Lung (tissue), 11 donors: ENCODE measurements at regions not wholly inside any gene's neighbourhood (a gene's known extent, or its start where the extent isn't known, plus 50 kb on each side); places are given as distances from the start of the nearest gene placed in this dataset.

Experiments used
- ATAC-seq: fragments of 200-7000 bp; cut with Tn5 transposase; one replicate; pipeline ENCODE4 v1.9.1; 2020; ENCODE audit warnings: moderate number of reproducible peaks; ENCODE audit not compliant: insufficient read depth, low FRiP score
- DNase-seq, 3 donors: peaks; one replicate each; pipeline ENCODE4 v3.0.0-alpha.2; 2013 to 2017
- H3K27ac ChIP-seq, 2 donors: one replicate each; pipeline ENCODE4 v1.5.1; 2013; ENCODE audit warnings: mild to moderate bottlenecking in 2 of 2, moderate library complexity in 2 of 2, control low read depth in 1 of 2, inconsistent platforms in 1 of 2, low read depth in 1 of 2, low read length in 1 of 2
- H3K27me3 ChIP-seq, 3 donors: one replicate each; pipeline ENCODE4 v1.5.1; 2013; ENCODE audit warnings: low read length in 2 of 3; ENCODE audit not compliant: control insufficient read depth in 3 of 3, insufficient read depth in 3 of 3
- H3K36me3 ChIP-seq, 4 donors: one replicate each; pipeline ENCODE4 v1.5.1; 2013; ENCODE audit warnings: low read length in 4 of 4, mild to moderate bottlenecking in 1 of 4, moderate library complexity in 1 of 4; ENCODE audit not compliant: control insufficient read depth in 4 of 4, insufficient read depth in 4 of 4
- H3K4me1 ChIP-seq, 5 donors: one replicate each; pipeline ENCODE4 v1.5.1; 2013; ENCODE audit warnings: low read length in 5 of 5, mild to moderate bottlenecking in 2 of 5, moderate library complexity in 1 of 5; ENCODE audit not compliant: control insufficient read depth in 5 of 5, insufficient read depth in 5 of 5
- H3K4me3 ChIP-seq: one replicate; pipeline ENCODE4 v1.5.1; 2013; ENCODE audit warnings: mild to moderate bottlenecking, control low read depth, moderate library complexity
- H3K9ac ChIP-seq, 2 donors: one replicate each; pipeline ENCODE4 v1.5.1; 2013; ENCODE audit warnings: low read length in 2 of 2, control low read depth in 1 of 2; ENCODE audit not compliant: insufficient read depth in 1 of 2
- H3K9me3 ChIP-seq, 4 donors: one replicate each; pipeline ENCODE4 v1.5.1; 2013; ENCODE audit warnings: low read length in 3 of 4, mild to moderate bottlenecking in 1 of 4, moderate library complexity in 1 of 4; ENCODE audit not compliant: control insufficient read depth in 4 of 4, insufficient read depth in 3 of 4
- CTCF ChIP-seq: IDR thresholded peaks from 2 replicates; pipeline ENCODE4 v1.5.1; 2012; ENCODE audit warnings: mild to moderate bottlenecking; ENCODE audit errors: control extremely low read depth, extremely low read depth
- WGBS, 2 donors: extraction: QIAGEN DNeasy Blood & Tissue Kit; methylation state at CpG; one replicate each; pipeline ENCODE4 v1.1.7; 2013; 5-methylcytosine and 5-hydroxymethylcytosine counted together
- donor health status: control.
- donor health status: control.
- donor health status: Bipolar disorder and iron deficiency.
- donor health status: healthy.
- donor health status: DM: yes; HTN: yes; CAD: no.

GRCh38 chr3:24886501-24886900, 391.9 kb upstream of the THRB start:
- Histone ChIP-seq H3K9me3 (no peaks in the 10 kb centered on the region), H3K27me3 (no peaks in the 10 kb centered on the region), H3K36me3 (no peaks in the 10 kb centered on the region), H3K4me3 (no peak overlapping the region), H3K9ac (no peak overlapping the region), H3K4me1 (peaks cover 0 to 6% (median 0%) of the 10 kb centered on the region in 5 donors), H3K27ac (no peak overlapping the region)
- no peak for ATAC-seq
- no peak for DNase-seq
- 84% methylated on average over 5 of the region's 5 CpGs for WGBS, 2 donors
- no peak for TF ChIP-seq CTCF

GRCh38 chr3:24890012-24890411, 395.4 kb upstream of the THRB start:
- DNase-seq (no peak), ATAC-seq (no peak)
- H3K27ac ChIP-seq = no peak overlapping the region
- H3K27me3 ChIP-seq = no peaks in the 10 kb centered on the region
- H3K4me3 ChIP-seq = no peak overlapping the region
- TF ChIP-seq CTCF = no peak
- H3K36me3 ChIP-seq = peaks cover 0 to 3% (median 0%) of the 10 kb centered on the region in 4 donors
- 63 to 79% methylated on average over 1 of the region's 1 CpG for WGBS, 2 donors
- H3K9ac ChIP-seq = no peak overlapping the region
- peaks cover 0 to 2% (median 0%) of the 10 kb centered on the region in 4 donors for H3K9me3 ChIP-seq
- peaks cover 0 to 6% (median 0%) of the 10 kb centered on the region in 5 donors for H3K4me1 ChIP-seq

- WGBS, 2 donors = 86 to 87% methylated on average over 4 of the region's 4 CpGs
- ATAC-seq (no peak), DNase-seq (no peak)
- Histone ChIP-seq H3K9ac (no peak overlapping the region), H3K27me3 (no peaks in the 10 kb centered on the region), H3K4me3 (no peak overlapping the region), H3K4me1 (no peaks in the 10 kb centered on the region), H3K36me3 (peaks cover 0 to under 1% (median 0%) of the 10 kb centered on the region in 4 donors), H3K9me3 (no peaks in the 10 kb centered on the region), H3K27ac (no peak overlapping the region)
- no peak for TF ChIP-seq CTCF
Measured at GRCh38 chr3:24899373-24899772, 404.7 kb upstream of the THRB start.

GRCh38 chr3:24899901-24900603, 405.4 kb upstream of the THRB start:
- no peak overlapping the region for H3K27ac ChIP-seq

More at GRCh38 chr3:24899901-24900603, 405.4 kb upstream of the THRB start:
- WGBS, 2 donors = 70 to 75% methylated on average over 4 of the region's 4 CpGs
- Histone ChIP-seq H3K9me3 (no peaks in the 10 kb centered on the region), H3K36me3 (no peaks in the 10 kb centered on the region), H3K9ac (no peak overlapping the region), H3K27me3 (no peaks in the 10 kb centered on the region), H3K4me3 (no peak overlapping the region), H3K4me1 (no peaks in the 10 kb centered on the region)
- TF ChIP-seq CTCF = no peak
- no peak for DNase-seq
- ATAC-seq = no peak
